Mesenchymal stem cell (in vitro differentiated cells and primary cell): ENCODE measurements at regions not wholly inside any gene's neighbourhood (a gene's known extent, or its start where the extent isn't known, plus 50 kb on each side); places are given as distances from the start of the nearest gene placed in this dataset.
"Not testable (repeated sequence)": the region's sequence is repeated elsewhere in the genome, so short reads cannot be mapped to it uniquely, and the experiment has no call there.

Experiments
- DNase-seq: peaks from one replicate; pipeline ENCODE4 v3.0.0-alpha.2; 2013
- H2AFZ ChIP-seq: one replicate; pipeline ENCODE4 v1.6.1; 2013; ENCODE audit warnings: low read depth, mild to moderate bottlenecking, control low read depth, inconsistent platforms, low read length, moderate library complexity
- H2AK5ac ChIP-seq: 2 replicates; pipeline ENCODE4 v1.6.1; 2013; ENCODE audit warnings: low read length, moderate library complexity, mild to moderate bottlenecking, inconsistent platforms; ENCODE audit not compliant: severe bottlenecking
- H2BK120ac ChIP-seq: one replicate; pipeline ENCODE4 v1.6.1; 2013; ENCODE audit warnings: low read depth, mild to moderate bottlenecking, inconsistent platforms, low read length, moderate library complexity
- H2BK12ac ChIP-seq, 2 experiments: one replicate each; pipeline ENCODE4 v1.6.1; 2013; ENCODE audit warnings: inconsistent platforms in 2 of 2, low read length in 2 of 2, mild to moderate bottlenecking in 2 of 2, moderate library complexity in 2 of 2, control low read depth in 1 of 2
- H2BK15ac ChIP-seq: one replicate; pipeline ENCODE4 v1.6.1; 2013; ENCODE audit warnings: mild to moderate bottlenecking, low read depth, inconsistent platforms; ENCODE audit not compliant: poor library complexity, severe bottlenecking
- H2BK5ac ChIP-seq: 2 replicates; pipeline ENCODE4 v1.6.1; 2013; ENCODE audit warnings: low read depth, mild to moderate bottlenecking, low read length, control low read depth, inconsistent platforms; ENCODE audit not compliant: poor library complexity, severe bottlenecking
- H3K14ac ChIP-seq, 2 experiments: one replicate each; pipeline ENCODE4 v1.6.1; 2013; ENCODE audit warnings: inconsistent platforms in 2 of 2, low read length in 2 of 2, control low read depth in 1 of 2, mild to moderate bottlenecking in 1 of 2, moderate library complexity in 1 of 2
- H3K18ac ChIP-seq, 2 experiments: one replicate each; pipeline ENCODE4 v1.6.1; 2013; ENCODE audit warnings: inconsistent platforms in 2 of 2, low read length in 2 of 2, control low read depth in 1 of 2, low read depth in 1 of 2, mild to moderate bottlenecking in 1 of 2
- H3K23ac ChIP-seq, 2 experiments: one replicate each; pipeline ENCODE4 v1.6.1; 2013; ENCODE audit warnings: inconsistent platforms in 2 of 2, low read length in 2 of 2, mild to moderate bottlenecking in 2 of 2, moderate library complexity in 2 of 2, control low read depth in 1 of 2
- H3K27ac ChIP-seq: 2 replicates; pipeline ENCODE4 v1.5.1; 2013; ENCODE audit warnings: mild to moderate bottlenecking, moderate library complexity, low read length, control low read depth, inconsistent platforms; ENCODE audit not compliant: poor library complexity, severe bottlenecking
- H3K27me3 ChIP-seq, 2 experiments: 2 replicates each; pipeline versions ENCODE4 v1.6.1 to v1.7.0; 2013; ENCODE audit warnings: low read length in 2 of 2, mild to moderate bottlenecking in 2 of 2, moderate library complexity in 2 of 2, control low read depth in 1 of 2, inconsistent platforms in 1 of 2; ENCODE audit not compliant: control insufficient read depth in 1 of 2, insufficient read depth in 1 of 2
- H3K36me3 ChIP-seq, 2 experiments: 2 replicates each; pipeline versions ENCODE4 v1.6.1 to v1.7.0; 2013; ENCODE audit warnings: low read length in 2 of 2, control low read depth in 1 of 2, inconsistent platforms in 1 of 2, low read depth in 1 of 2, mild to moderate bottlenecking in 1 of 2; ENCODE audit not compliant: insufficient read depth in 2 of 2, control insufficient read depth in 1 of 2
- H3K4ac ChIP-seq, 2 experiments: one replicate each; pipeline ENCODE4 v1.6.1; 2013; ENCODE audit warnings: inconsistent platforms in 2 of 2, low read length in 2 of 2, mild to moderate bottlenecking in 2 of 2, moderate library complexity in 2 of 2, control low read depth in 1 of 2, low read depth in 1 of 2
- H3K4me1 ChIP-seq: 2 replicates; pipeline ENCODE4 v1.6.1; 2013; ENCODE audit warnings: low read depth, low read length, control low read depth; ENCODE audit not compliant: control insufficient read depth, insufficient read depth
- H3K4me2 ChIP-seq: 2 replicates; pipeline ENCODE4 v1.6.1; 2013; ENCODE audit warnings: low read length, mild to moderate bottlenecking, inconsistent platforms; ENCODE audit not compliant: poor library complexity, severe bottlenecking
- H3K4me3 ChIP-seq, 2 experiments: 2 replicates each; pipeline versions ENCODE4 v1.5.1 to v1.7.0; 2013; ENCODE audit warnings: low read length in 2 of 2, mild to moderate bottlenecking in 2 of 2, control low read depth in 1 of 2, low read depth in 1 of 2; ENCODE audit not compliant: insufficient read depth in 1 of 2
- H3K79me1 ChIP-seq: replicated peaks from 2 replicates; pipeline ENCODE4 v1.6.1; 2013; ENCODE audit warnings: mild to moderate bottlenecking, control low read depth, low read length, inconsistent platforms; ENCODE audit not compliant: poor library complexity, severe bottlenecking
- H3K9ac ChIP-seq: 2 replicates; pipeline ENCODE4 v1.7.0; 2013; ENCODE audit warnings: mild to moderate bottlenecking, low read length, moderate library complexity
- H3K9me3 ChIP-seq: 2 replicates; pipeline ENCODE4 v1.7.0; 2013; ENCODE audit warnings: mild to moderate bottlenecking, low read length; ENCODE audit not compliant: control insufficient read depth
- H4K8ac ChIP-seq: one replicate; pipeline ENCODE4 v1.6.1; 2013; ENCODE audit warnings: inconsistent platforms, mild to moderate bottlenecking, low read length, moderate library complexity
- H4K91ac ChIP-seq: one replicate; pipeline ENCODE4 v1.6.1; 2013; ENCODE audit warnings: mild to moderate bottlenecking, low read length, inconsistent platforms
- WGBS: methylation state at CpG from one replicate; pipeline ENCODE4 v1.1.7; 2013; ENCODE audit warnings: mixed read lengths; 5-methylcytosine and 5-hydroxymethylcytosine counted together

- Histone ChIP-seq H3K9ac (no peak overlapping the region), H2BK5ac (no peak overlapping the region), H3K4me2 (no peak overlapping the region), H2AK5ac (no peak overlapping the region), H4K91ac (no peak overlapping the region), H3K79me1 (no peaks in the 10 kb centered on the region), H3K27me3 (no peaks in the 10 kb centered on the region), H3K14ac (no peak overlapping the region), H2BK15ac (no peak overlapping the region), H2AFZ (no peak overlapping the region), H3K36me3 (no peaks in the 10 kb centered on the region), H3K18ac (no peak overlapping the region), H3K4ac (no peak overlapping the region), H3K27ac (no peak overlapping the region), H4K8ac (no peak overlapping the region), H3K23ac (no peak overlapping the region), H2BK120ac (no peak overlapping the region), H2BK12ac (peak overlapping the region in 1 of 2 experiments; percentile 38), H3K9me3 (peaks cover 5% of the 10 kb centered on the region), H3K4me1 (no peaks in the 10 kb centered on the region), H3K4me3 (no peak overlapping the region)
- WGBS: 97% methylated on average over 4 of the region's 5 CpGs
- DNase-seq: no peak
Observed at GRCh38 chr5:56048124-56048523, 53.4 kb upstream of the IL6ST start.

GRCh38 chr5:56047448-56047847, 52.7 kb upstream of the IL6ST start:
- no peaks in the 10 kb centered on the region for H3K27me3 ChIP-seq
- H2BK12ac ChIP-seq: peak overlapping the region; percentile 38 to 80
- H3K79me1 ChIP-seq: no peaks in the 10 kb centered on the region
- no peak overlapping the region for H3K4me2 ChIP-seq
- H3K9me3 ChIP-seq: peaks cover 2% of the 10 kb centered on the region
- no peak overlapping the region for H4K91ac ChIP-seq
- no peak overlapping the region for H2BK120ac ChIP-seq
- no peak for DNase-seq
- no peak overlapping the region for H2AK5ac ChIP-seq
- H4K8ac ChIP-seq: no peak overlapping the region
- H3K4me3 ChIP-seq: no peak overlapping the region
- peak overlapping the region in 1 of 2 experiments; percentile 79 for H3K4ac ChIP-seq
- peak overlapping the region; percentile 29 to 38 for H3K18ac ChIP-seq
- H2BK15ac ChIP-seq: peak overlapping the region; percentile 61
- no peaks in the 10 kb centered on the region for H3K4me1 ChIP-seq
- no peak overlapping the region for H2AFZ ChIP-seq
- H3K9ac ChIP-seq: no peak overlapping the region
- peak overlapping the region in 1 of 2 experiments; percentile 40 for H3K23ac ChIP-seq
- H3K14ac ChIP-seq: peak overlapping the region in 1 of 2 experiments; percentile 28
- H2BK5ac ChIP-seq: no peak overlapping the region
- no peaks in the 10 kb centered on the region for H3K36me3 ChIP-seq
- WGBS: 100% methylated on average over 1 of the region's 4 CpGs
- H3K27ac ChIP-seq: no peak overlapping the region

GRCh38 chr5:56045469-56045868, 50.7 kb upstream of the IL6ST start:
- Histone ChIP-seq H3K4me1 (no peaks in the 10 kb centered on the region), H3K9me3 (peaks cover 2% of the 10 kb centered on the region), H3K23ac (no peak overlapping the region), H2BK120ac (no peak overlapping the region), H3K4ac (no peak overlapping the region), H2BK5ac (no peak overlapping the region), H2BK12ac (no peak overlapping the region), H3K14ac (no peak overlapping the region), H3K4me3 (no peak overlapping the region), H3K27me3 (no peaks in the 10 kb centered on the region), H3K4me2 (no peak overlapping the region), H4K8ac (no peak overlapping the region), H2AFZ (no peak overlapping the region), H3K27ac (no peak overlapping the region), H2AK5ac (no peak overlapping the region), H3K36me3 (no peaks in the 10 kb centered on the region), H2BK15ac (no peak overlapping the region), H4K91ac (no peak overlapping the region), H3K79me1 (no peaks in the 10 kb centered on the region), H3K9ac (no peak overlapping the region), H3K18ac (no peak overlapping the region)
- DNase-seq: no peak
- 97% methylated on average over 5 of the region's 5 CpGs for WGBS

- H3K14ac ChIP-seq, H4K91ac ChIP-seq, H3K4ac ChIP-seq, H2AK5ac ChIP-seq, H3K23ac ChIP-seq, H4K8ac ChIP-seq, H3K36me3 ChIP-seq, H3K4me1 ChIP-seq, H3K27me3 ChIP-seq, H3K4me2 ChIP-seq, H3K9me3 ChIP-seq, H3K9ac ChIP-seq, H3K4me3 ChIP-seq, H3K27ac ChIP-seq, H2BK12ac ChIP-seq, DNase-seq, H2BK15ac ChIP-seq, H2BK5ac ChIP-seq, H2BK120ac ChIP-seq, H2AFZ ChIP-seq, H3K79me1 ChIP-seq: not testable (repeated sequence)
- WGBS: 96% methylated on average over 10 of the region's 10 CpGs
- peak overlapping the region in 1 of 2 experiments; percentile 34 for H3K18ac ChIP-seq
Observed at GRCh38 chr5:56044746-56045428, 50.1 kb upstream of the IL6ST start.
